ENCODE measurements at regions not wholly inside any gene's neighbourhood (a gene's known extent, or its start where the extent isn't known, plus 50 kb on each side); places are given as distances from the start of the nearest gene placed in this dataset.

GRCh38 chr6:164006459-164006858, 591.9 kb downstream of the QKI start:
- no TSS peak for BruUV-seq (replicated peaks)

More at GRCh38 chr6:164006459-164006858, 591.9 kb downstream of the QKI start:
- H2BK5ac ChIP-seq (ENCODE audit: low read depth, low read length, poor library complexity, severe bottlenecking) = no peak overlapping the region
- H3K4me1 ChIP-seq (ENCODE audit: control insufficient read depth, insufficient read depth, low read length) = no peaks in the 10 kb centered on the region
- H3K4ac ChIP-seq (ENCODE audit: low read depth, low read length) = no peak overlapping the region
- peaks cover 13% of the 10 kb centered on the region for H3K9me3 ChIP-seq (ENCODE audit: control insufficient read depth, insufficient read depth, low read length)
- H3K9me1 ChIP-seq (ENCODE audit: insufficient read depth, low read length) = no peaks in the 10 kb centered on the region
- CTCF ChIA-PET = no interaction called here
- H4K5ac ChIP-seq (ENCODE audit: low read depth, low read length) = no peak overlapping the region
- no peak overlapping the region for H2AK9ac ChIP-seq (replicated peaks; ENCODE audit: low read depth, low read length, poor library complexity)
- H4K20me1 ChIP-seq (ENCODE audit: insufficient read depth, low read length) = no peaks in the 10 kb centered on the region
- TF ChIP-seq CTCF (conservative IDR thresholded peaks at IDR 0.05; ENCODE audit: low read depth, low read length) = no peak
- no peak for TF ChIP-seq FOS (IDR thresholded peaks at IDR 0.05; ENCODE audit: low read depth, low read length)
- TF ChIP-seq NFE2L2 (IDR thresholded peaks at IDR 0.05; ENCODE audit: low read depth, low read length) = no peak
- no peak for TF ChIP-seq MAZ (IDR thresholded peaks at IDR 0.05; ENCODE audit: borderline replicate concordance, low read depth, low read length)
- TF ChIP-seq RFX5 (IDR thresholded peaks at IDR 0.05; ENCODE audit: low read depth, low read length) = no peak
- TF ChIP-seq MAFK (IDR thresholded peaks at IDR 0.05; ENCODE audit: low read depth, low read length) = no peak
- TF ChIP-seq RCOR1 (IDR thresholded peaks at IDR 0.05; ENCODE audit: insufficient replicate concordance, low read length) = no peak
- TF ChIP-seq USF2 (IDR thresholded peaks at IDR 0.05; ENCODE audit: low read depth, low read length) = no peak
- dilution Hi-C loops (cut with HindIII; ENCODE audit: low sequenced_read_pairs, unreplicated experiment) (no loop called here), in situ Hi-C loops (cut with MboI; ENCODE audit: low sequenced_read_pairs) (no loop called here), intact Hi-C loops (cut with micrococcal nuclease) (no loop called here)
- H3K14ac ChIP-seq (replicated peaks; ENCODE audit: low read depth, low read length) = no peak overlapping the region
- H4K91ac ChIP-seq (ENCODE audit: insufficient read depth, low read depth, low read length) = no peak overlapping the region
- no peak overlapping the region for H3K9ac ChIP-seq (ENCODE audit: low read depth, low read length)
- H3K36me3 ChIP-seq (ENCODE audit: control insufficient read depth, insufficient read depth, low read length) = no peaks in the 10 kb centered on the region
- WGBS, 2 experiments (ENCODE audit: extremely low coverage in 2 of 2, insufficient read length in 1 of 2) = no CpG with 5 or more reads among the region's 6 CpGs
- H2BK20ac ChIP-seq (ENCODE audit: low read depth, low read length) = no peak overlapping the region
- H2AK5ac ChIP-seq (ENCODE audit: low read depth, low read length) = no peak overlapping the region
- no peak overlapping the region for H4K8ac ChIP-seq (ENCODE audit: low read depth in 2 of 2, low read length in 2 of 2)
- no peak overlapping the region for H2AFZ ChIP-seq (replicated peaks; ENCODE audit: low read length, poor library complexity)
- no peak overlapping the region for H3K18ac ChIP-seq (ENCODE audit: low read depth, low read length)
- POLR2A ChIA-PET (ENCODE audit: unreplicated experiment) = no interaction called here
- no peak overlapping the region for H3K56ac ChIP-seq (ENCODE audit: extremely low read depth, insufficient read depth, low read length)
- H3K4me2 ChIP-seq (ENCODE audit: low read depth, low read length) = no peak overlapping the region
- no peak overlapping the region for H2BK120ac ChIP-seq (ENCODE audit: low read depth, low read length)
- ATAC-seq (ENCODE audit: low read depth) (no peak), DNase-seq (no peak)
- no peaks in the 10 kb centered on the region for H3K79me1 ChIP-seq (ENCODE audit: low read depth in 1 of 2, low read length in 2 of 2)
- H3K27ac ChIP-seq (ENCODE audit: insufficient read depth, low read length) = no peak overlapping the region
- H3K4me3 ChIP-seq (ENCODE audit: insufficient read depth, low read depth, low read length) = no peak overlapping the region
- no peak overlapping the region for H3K23ac ChIP-seq (ENCODE audit: low read depth, low read length)
- no peaks in the 10 kb centered on the region for H3K27me3 ChIP-seq (ENCODE audit: control insufficient read depth, insufficient read depth, low read length)
- H2BK15ac ChIP-seq (ENCODE audit: low read depth, low read length) = no peak overlapping the region

Measured in IMR-90 (cell line).